ENCODE measurements at regions not wholly inside any gene's neighbourhood (a gene's known extent, or its start where the extent isn't known, plus 50 kb on each side); places are given as distances from the start of the nearest gene placed in this dataset.

DNA sequence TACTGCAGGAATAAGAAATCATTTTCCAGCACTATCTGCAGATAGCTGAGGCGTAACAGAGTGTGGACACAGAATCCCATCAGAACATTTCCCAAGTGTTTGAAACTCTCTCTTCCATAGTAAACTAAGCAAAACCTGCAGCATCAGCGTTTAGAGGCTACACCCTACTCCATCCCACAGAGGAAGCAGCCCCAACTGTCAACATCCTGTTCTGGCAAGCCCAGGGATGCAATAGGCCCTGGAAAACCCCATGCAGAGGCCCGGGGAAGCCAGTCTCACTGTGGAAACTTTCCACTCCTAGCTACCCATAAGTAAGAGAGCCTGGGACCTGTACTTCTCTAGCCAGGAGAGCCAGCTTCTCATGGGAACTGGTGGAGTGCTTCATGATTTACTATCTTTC, 129.4 kb downstream of the LY86 start:
- H3K9me1 ChIP-seq (replicated peaks; ENCODE audit: control insufficient read depth, extremely low read depth, insufficient read depth, low read length), result no peaks in the 10 kb centered on the region
- H3K4me3 ChIP-seq (replicated peaks in 1 of 3; ENCODE audit: insufficient read depth in 1 of 3, low read depth in 1 of 3, low read length in 3 of 3), result no peak overlapping the region
- no peak overlapping the region for H3K9ac ChIP-seq (replicated peaks; ENCODE audit: extremely low read depth, insufficient read depth, low read length)
- H3K36me3 ChIP-seq (ENCODE audit: control insufficient read depth in 2 of 2, extremely low read depth in 1 of 2, insufficient read depth in 2 of 2, low read length in 2 of 2), result no peaks in the 10 kb centered on the region
- no TSS peak for BruUV-seq (replicated peaks)
- H3K79me2 ChIP-seq (ENCODE audit: control insufficient read depth, insufficient read depth, low read length), result no peaks in the 10 kb centered on the region
- no peaks in the 10 kb centered on the region for H3K4me1 ChIP-seq (ENCODE audit: control insufficient read depth, extremely low read depth, insufficient read depth, low read length)
- no peaks in the 10 kb centered on the region for H4K20me1 ChIP-seq (replicated peaks; ENCODE audit: control insufficient read depth, extremely low read depth, insufficient read depth, low read length)
- H3K27ac ChIP-seq (ENCODE audit: insufficient read depth, low read depth, low read length), result no peak overlapping the region
- peak; percentile 55 for FAIRE-seq
- TF ChIP-seq POLR2A (IDR thresholded peaks at IDR 0.05; ENCODE audit: low read depth, low read length) (no peak), FOS (IDR thresholded peaks at IDR 0.05; ENCODE audit: borderline replicate concordance, insufficient read depth, low read length) (no peak)
- CTCF ChIA-PET, result interaction anchor here (1.2 to 4.0 kb wide), 3 partner anchors 9 to 21 kb away, joined by 3 to 34 read pairs (median 6); no protein-coding TSS in a partner anchor
- intact Hi-C loops (cut with micrococcal nuclease) (no loop called here), dilution Hi-C loops (cut with MboI; ENCODE audit: extremely low pct_ligation_motif_present, low sequenced_read_pairs) (no loop called here)
- no peaks in the 10 kb centered on the region for H3K9me3 ChIP-seq (replicated peaks; ENCODE audit: control insufficient read depth, insufficient read depth, low read length)
- H3K27me3 ChIP-seq (ENCODE audit: control insufficient read depth in 2 of 2, insufficient read depth in 2 of 2, low read length in 2 of 2), result no peaks in the 10 kb centered on the region
- H2AFZ ChIP-seq (ENCODE audit: low read depth, low read length), result peak overlapping the region; percentile 30
- DNase-seq (ENCODE audit: low read depth, low spot score), result peak; percentile 74
- POLR2A ChIA-PET, result no interaction called here
- H3K4me2 ChIP-seq (ENCODE audit: insufficient read depth, low read length), result no peak overlapping the region

- Histone ChIP-seq H3K9me1 (replicated peaks; ENCODE audit: control insufficient read depth, extremely low read depth, insufficient read depth, low read length) (no peaks in the 10 kb centered on the region), H3K4me2 (ENCODE audit: insufficient read depth, low read length) (no peak overlapping the region), H3K36me3 (ENCODE audit: control insufficient read depth in 2 of 2, extremely low read depth in 1 of 2, insufficient read depth in 2 of 2, low read length in 2 of 2) (no peaks in the 10 kb centered on the region), H3K27me3 (ENCODE audit: control insufficient read depth in 2 of 2, insufficient read depth in 2 of 2, low read length in 2 of 2) (no peaks in the 10 kb centered on the region), H3K9me3 (replicated peaks; ENCODE audit: control insufficient read depth, insufficient read depth, low read length) (no peaks in the 10 kb centered on the region), H3K4me1 (ENCODE audit: control insufficient read depth, extremely low read depth, insufficient read depth, low read length) (peaks cover 19% of the 10 kb centered on the region), H3K79me2 (ENCODE audit: control insufficient read depth, insufficient read depth, low read length) (no peaks in the 10 kb centered on the region), H3K4me3 (replicated peaks in 1 of 3; ENCODE audit: insufficient read depth in 1 of 3, low read depth in 1 of 3, low read length in 3 of 3) (no peak overlapping the region), H4K20me1 (replicated peaks; ENCODE audit: control insufficient read depth, extremely low read depth, insufficient read depth, low read length) (no peaks in the 10 kb centered on the region), H3K9ac (replicated peaks; ENCODE audit: extremely low read depth, insufficient read depth, low read length) (no peak overlapping the region), H3K27ac (ENCODE audit: insufficient read depth, low read depth, low read length) (no peak overlapping the region), H2AFZ (ENCODE audit: low read depth, low read length) (no peak overlapping the region)
- DNase-seq (ENCODE audit: low read depth, low spot score) (no peak), FAIRE-seq (peak; percentile 15)
- intact Hi-C loops (cut with micrococcal nuclease) (no loop called here), dilution Hi-C loops (cut with MboI; ENCODE audit: extremely low pct_ligation_motif_present, low sequenced_read_pairs) (no loop called here)
- no TSS peak for BruUV-seq (replicated peaks)
- CTCF ChIA-PET, result interaction anchor here (1.0 to 5.4 kb wide), 5 partner anchors 25 to 517 kb away, joined by 3 to 60 read pairs (median 30); no protein-coding TSS in a partner anchor
- TF ChIP-seq EZH2 (IDR thresholded peaks at IDR 0.05; ENCODE audit: borderline replicate concordance, low read depth, low read length, severe bottlenecking), result no peak
- TF ChIP-seq MAX (IDR thresholded peaks at IDR 0.05; ENCODE audit: insufficient read depth, insufficient read length), result no peak
- TF ChIP-seq FOS (IDR thresholded peaks at IDR 0.05; ENCODE audit: borderline replicate concordance, insufficient read depth, low read length), result no peak
- no peak for TF ChIP-seq GATA2 (IDR thresholded peaks at IDR 0.05; ENCODE audit: insufficient read depth, insufficient read length, low read depth, low read length)
- TF ChIP-seq MYC (IDR thresholded peaks at IDR 0.05; ENCODE audit: low read depth, low read length), result no peak
- TF ChIP-seq JUN (IDR thresholded peaks at IDR 0.05; ENCODE audit: borderline replicate concordance, insufficient read depth, insufficient read length, low read depth), result no peak
- TF ChIP-seq, protein P1, sequence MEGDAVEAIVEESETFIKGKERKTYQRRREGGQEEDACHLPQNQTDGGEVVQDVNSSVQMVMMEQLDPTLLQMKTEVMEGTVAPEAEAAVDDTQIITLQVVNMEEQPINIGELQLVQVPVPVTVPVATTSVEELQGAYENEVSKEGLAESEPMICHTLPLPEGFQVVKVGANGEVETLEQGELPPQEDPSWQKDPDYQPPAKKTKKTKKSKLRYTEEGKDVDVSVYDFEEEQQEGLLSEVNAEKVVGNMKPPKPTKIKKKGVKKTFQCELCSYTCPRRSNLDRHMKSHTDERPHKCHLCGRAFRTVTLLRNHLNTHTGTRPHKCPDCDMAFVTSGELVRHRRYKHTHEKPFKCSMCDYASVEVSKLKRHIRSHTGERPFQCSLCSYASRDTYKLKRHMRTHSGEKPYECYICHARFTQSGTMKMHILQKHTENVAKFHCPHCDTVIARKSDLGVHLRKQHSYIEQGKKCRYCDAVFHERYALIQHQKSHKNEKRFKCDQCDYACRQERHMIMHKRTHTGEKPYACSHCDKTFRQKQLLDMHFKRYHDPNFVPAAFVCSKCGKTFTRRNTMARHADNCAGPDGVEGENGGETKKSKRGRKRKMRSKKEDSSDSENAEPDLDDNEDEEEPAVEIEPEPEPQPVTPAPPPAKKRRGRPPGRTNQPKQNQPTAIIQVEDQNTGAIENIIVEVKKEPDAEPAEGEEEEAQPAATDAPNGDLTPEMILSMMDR (IDR thresholded peaks at IDR 0.05; ENCODE audit: extremely low read depth in 1 of 2, insufficient read depth in 1 of 2, low read depth in 1 of 2, low read length in 2 of 2), result no peak
- no peak for TF ChIP-seq POLR2A (IDR thresholded peaks at IDR 0.05; ENCODE audit: low read depth, low read length)
- TF ChIP-seq POLR2AphosphoS5 (IDR thresholded peaks at IDR 0.05; ENCODE audit: insufficient read depth, low read depth, low read length), result no peak
- POLR2A ChIA-PET, result no interaction called here
Measured at GRCh38 chr6:6721606-6722005, 133.1 kb downstream of the LY86 start.
